Right atrium auricular region (tissue), 2 donors: ENCODE measurements at regions not wholly inside any gene's neighbourhood (a gene's known extent, or its start where the extent isn't known, plus 50 kb on each side); places are given as distances from the start of the nearest gene placed in this dataset.

Experiments used
- DNase-seq: peaks from one replicate; pipeline ENCODE4 v3.0.0-alpha.2; 2019; ENCODE audit warnings: low spot score
- H3K27ac ChIP-seq, 2 donors: fragments of 200-600 bp; sonication (generic); 1 replicate in 1 of 2; 2 replicates in 1 of 2; pipeline ENCODE4 v1.5.1; 2016 to 2019
- H3K27me3 ChIP-seq, 2 donors: fragments of 200-600 bp; sonication (generic); one replicate each; pipeline versions ENCODE4 v1.5.1 to v1.6.0; 2017 to 2019
- H3K36me3 ChIP-seq: fragments of 200-600 bp; sonication (generic); one replicate; pipeline ENCODE4 v1.5.1; 2016
- H3K4me1 ChIP-seq, 2 donors: fragments of 200-600 bp; sonication (generic); one replicate each; pipeline versions ENCODE4 v1.5.1 to v1.6.0; 2017 to 2019
- H3K4me3 ChIP-seq, 2 donors: fragments of 200-600 bp; sonication (generic); 1 replicate in 1 of 2; 2 replicates in 1 of 2; pipeline ENCODE4 v1.5.1; 2017 to 2019; ENCODE audit warnings: mild to moderate bottlenecking in 1 of 2, moderate library complexity in 1 of 2
- H3K9me3 ChIP-seq, 2 donors: fragments of 200-600 bp; sonication (generic); one replicate each; pipeline ENCODE4 v1.5.1; 2019
- CTCF ChIP-seq, 2 donors: fragments of 200-600 bp; sonication (generic); IDR thresholded peaks; one replicate each; pipeline ENCODE4 v1.5.1; 2019; ENCODE audit warnings: antibody characterized with exemption in 2 of 2

DNA sequence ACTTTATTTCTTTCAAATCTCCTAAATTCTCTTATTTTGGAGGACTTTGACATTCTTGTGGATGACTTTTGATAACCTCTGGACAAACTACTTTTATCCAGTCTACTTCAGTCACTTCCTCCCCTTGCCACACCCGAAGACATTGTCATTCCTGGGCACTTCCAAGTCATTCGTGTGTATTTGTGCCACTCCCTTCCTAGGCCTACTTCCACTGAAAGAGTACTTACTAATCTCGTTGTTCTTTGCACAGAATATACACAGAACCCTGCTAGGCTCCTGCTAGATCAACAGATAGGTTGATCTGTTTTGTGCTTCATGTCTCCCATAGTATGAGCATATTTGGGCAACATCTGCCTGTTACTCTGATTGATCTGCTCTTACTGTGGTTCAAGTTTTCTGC, 355.4 kb downstream of the HGF start:
- Histone ChIP-seq H3K27ac (no peak overlapping the region), H3K36me3 (no peaks in the 10 kb centered on the region), H3K4me1 (no peaks in the 10 kb centered on the region), H3K4me3 (no peak overlapping the region), H3K27me3 (no peaks in the 10 kb centered on the region), H3K9me3 (no peaks in the 10 kb centered on the region)
- TF ChIP-seq CTCF (IDR thresholded peaks at IDR 0.05), result no peak
- DNase-seq, result no peak

GRCh38 chr7:81410471-81411117, 359.3 kb downstream of the HGF start:
- no peak overlapping the region for H3K4me3 ChIP-seq
- no peak for DNase-seq
- H3K27me3 ChIP-seq, result no peaks in the 10 kb centered on the region
- no peaks in the 10 kb centered on the region for H3K9me3 ChIP-seq
- TF ChIP-seq CTCF (IDR thresholded peaks at IDR 0.05), result no peak
- H3K27ac ChIP-seq, result no peak overlapping the region
- no peaks in the 10 kb centered on the region for H3K36me3 ChIP-seq
- H3K4me1 ChIP-seq, result no peaks in the 10 kb centered on the region

GRCh38 chr7:81408728-81409127, 361.1 kb downstream of the HGF start:
- Histone ChIP-seq H3K36me3 (no peaks in the 10 kb centered on the region), H3K4me1 (no peaks in the 10 kb centered on the region), H3K9me3 (no peaks in the 10 kb centered on the region), H3K4me3 (no peak overlapping the region), H3K27ac (no peak overlapping the region), H3K27me3 (no peaks in the 10 kb centered on the region)
- TF ChIP-seq CTCF (IDR thresholded peaks at IDR 0.05), result no peak
- no peak for DNase-seq

DNA sequence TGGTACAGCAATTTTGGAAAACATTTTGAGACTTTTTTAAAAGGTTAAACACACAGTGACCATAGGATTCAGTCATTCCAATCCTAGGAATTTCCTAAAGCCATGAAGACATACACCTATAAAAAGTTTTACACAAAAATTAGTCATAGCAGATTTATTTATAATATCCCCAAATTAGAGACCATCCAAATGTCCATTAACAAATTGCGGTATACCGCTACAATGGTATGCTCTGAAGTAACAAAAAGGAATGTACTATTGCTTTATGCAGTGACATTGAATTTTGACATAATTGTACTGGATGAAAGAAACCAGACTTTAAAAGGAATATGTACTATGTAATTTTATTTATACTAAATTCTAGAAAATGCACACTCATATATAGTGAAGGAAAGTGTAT, 362.8 kb downstream of the HGF start:
- no peak for TF ChIP-seq CTCF (IDR thresholded peaks at IDR 0.05)
- no peak for DNase-seq
- Histone ChIP-seq H3K4me3 (no peak overlapping the region), H3K9me3 (no peaks in the 10 kb centered on the region), H3K27ac (no peak overlapping the region), H3K36me3 (no peaks in the 10 kb centered on the region), H3K4me1 (no peaks in the 10 kb centered on the region), H3K27me3 (no peaks in the 10 kb centered on the region)

DNA sequence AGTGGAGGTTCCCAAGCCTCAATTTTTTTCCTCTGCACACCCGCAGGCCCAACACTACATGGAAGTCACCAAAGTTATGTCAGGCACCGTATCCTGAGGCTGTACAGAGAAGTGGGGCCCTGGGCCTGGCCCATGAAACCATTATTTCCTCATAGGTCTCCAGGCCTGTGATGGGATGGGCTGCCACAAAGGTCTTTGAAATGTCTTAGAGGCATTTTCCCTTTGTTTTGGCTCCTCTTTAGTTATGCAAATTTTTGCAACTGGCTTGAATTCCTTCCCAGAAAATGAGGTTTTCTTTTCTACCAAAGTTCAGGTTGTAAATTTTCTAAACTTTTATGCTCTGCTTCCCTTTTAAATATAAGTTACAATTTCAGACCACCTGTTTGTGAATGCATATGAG, 365.2 kb downstream of the HGF start:
- no peak for DNase-seq
- no peak overlapping the region for H3K4me3 ChIP-seq
- H3K27me3 ChIP-seq, result no peaks in the 10 kb centered on the region
- TF ChIP-seq CTCF (IDR thresholded peaks at IDR 0.05), result no peak
- no peaks in the 10 kb centered on the region for H3K9me3 ChIP-seq
- no peaks in the 10 kb centered on the region for H3K36me3 ChIP-seq
- H3K27ac ChIP-seq, result no peak overlapping the region
- no peaks in the 10 kb centered on the region for H3K4me1 ChIP-seq

DNA sequence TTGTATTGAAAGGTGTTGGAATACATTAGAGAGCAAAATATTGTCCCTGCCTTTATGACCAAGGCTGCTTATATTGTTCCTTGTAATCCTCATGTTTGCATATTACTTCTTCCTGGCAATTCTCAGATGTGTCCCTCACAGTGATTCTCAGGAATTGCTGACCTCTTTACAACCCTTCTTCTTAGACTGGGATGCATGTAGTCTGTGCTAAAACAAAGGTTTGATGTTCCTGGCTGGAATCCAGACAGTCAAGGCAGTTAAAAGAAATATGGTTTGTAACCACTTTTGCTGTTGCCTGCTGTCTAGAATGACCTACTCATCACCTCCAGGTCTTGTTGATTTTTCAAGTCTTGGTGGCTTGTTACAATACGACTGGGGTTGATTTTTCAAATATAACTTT, 367.6 kb downstream of the HGF start:
- Histone ChIP-seq H3K4me1 (no peaks in the 10 kb centered on the region), H3K27ac (no peak overlapping the region), H3K27me3 (no peaks in the 10 kb centered on the region), H3K36me3 (no peaks in the 10 kb centered on the region), H3K4me3 (no peak overlapping the region), H3K9me3 (no peaks in the 10 kb centered on the region)
- no peak for DNase-seq
- TF ChIP-seq CTCF (IDR thresholded peaks at IDR 0.05), result no peak
